ENCODE measurements at regions not wholly inside any gene's neighbourhood (a gene's known extent, or its start where the extent isn't known, plus 50 kb on each side); places are given as distances from the start of the nearest gene placed in this dataset.

DNA sequence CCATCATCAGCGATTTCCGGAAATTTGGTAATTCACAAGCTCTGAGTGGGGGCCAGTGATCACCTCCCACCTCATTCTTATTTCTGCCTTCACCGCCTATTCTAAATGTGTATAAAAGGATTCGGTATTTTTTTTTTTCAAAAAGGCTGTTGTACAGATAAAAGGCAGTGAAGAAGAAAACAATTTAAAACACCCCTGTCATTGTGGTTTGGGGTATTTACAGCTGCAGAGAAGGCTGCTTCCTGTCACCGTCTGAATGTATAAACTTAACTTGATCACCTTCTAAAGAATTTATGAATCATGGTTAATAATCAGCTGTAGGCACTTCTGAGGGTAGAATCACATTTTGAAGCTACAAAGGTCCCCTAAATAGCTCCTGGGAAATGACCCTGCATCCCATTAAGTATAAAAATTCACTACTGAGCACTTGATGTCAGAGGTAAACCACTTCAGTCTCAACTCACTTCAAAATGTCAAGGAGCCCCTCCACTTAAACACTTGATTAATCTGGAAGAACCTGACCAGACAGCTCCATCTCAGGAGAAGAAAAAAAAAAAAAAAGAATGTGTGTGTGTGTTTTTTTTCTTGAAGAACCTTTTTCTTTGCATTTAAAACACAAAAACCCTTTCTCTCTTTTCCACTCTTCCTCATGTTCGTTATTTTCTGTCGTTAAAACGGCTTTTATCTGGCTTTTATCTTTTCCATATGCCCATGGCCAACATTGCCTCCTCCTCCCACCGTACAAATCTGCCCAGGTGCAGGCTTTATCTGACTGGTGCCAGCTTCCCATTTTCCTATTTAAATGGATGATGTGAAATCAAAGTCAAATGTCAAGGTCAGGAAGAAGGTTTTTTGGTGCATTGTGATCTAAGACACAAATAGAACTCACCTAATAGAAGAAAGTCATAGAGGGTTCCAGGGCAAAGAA, 291.2 kb downstream of the IRX1 start:
- TF ChIP-seq, protein P1, sequence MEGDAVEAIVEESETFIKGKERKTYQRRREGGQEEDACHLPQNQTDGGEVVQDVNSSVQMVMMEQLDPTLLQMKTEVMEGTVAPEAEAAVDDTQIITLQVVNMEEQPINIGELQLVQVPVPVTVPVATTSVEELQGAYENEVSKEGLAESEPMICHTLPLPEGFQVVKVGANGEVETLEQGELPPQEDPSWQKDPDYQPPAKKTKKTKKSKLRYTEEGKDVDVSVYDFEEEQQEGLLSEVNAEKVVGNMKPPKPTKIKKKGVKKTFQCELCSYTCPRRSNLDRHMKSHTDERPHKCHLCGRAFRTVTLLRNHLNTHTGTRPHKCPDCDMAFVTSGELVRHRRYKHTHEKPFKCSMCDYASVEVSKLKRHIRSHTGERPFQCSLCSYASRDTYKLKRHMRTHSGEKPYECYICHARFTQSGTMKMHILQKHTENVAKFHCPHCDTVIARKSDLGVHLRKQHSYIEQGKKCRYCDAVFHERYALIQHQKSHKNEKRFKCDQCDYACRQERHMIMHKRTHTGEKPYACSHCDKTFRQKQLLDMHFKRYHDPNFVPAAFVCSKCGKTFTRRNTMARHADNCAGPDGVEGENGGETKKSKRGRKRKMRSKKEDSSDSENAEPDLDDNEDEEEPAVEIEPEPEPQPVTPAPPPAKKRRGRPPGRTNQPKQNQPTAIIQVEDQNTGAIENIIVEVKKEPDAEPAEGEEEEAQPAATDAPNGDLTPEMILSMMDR (IDR thresholded peaks at IDR 0.05; ENCODE audit: control insufficient read depth, insufficient read depth, low read depth, low read length, missing control alignments): no peak
- H3K4me3 ChIP-seq (ENCODE audit: control insufficient read depth, low read depth, low read length): no peak overlapping the region
- no peak for DNase-seq (ENCODE audit: low read depth)

DNA sequence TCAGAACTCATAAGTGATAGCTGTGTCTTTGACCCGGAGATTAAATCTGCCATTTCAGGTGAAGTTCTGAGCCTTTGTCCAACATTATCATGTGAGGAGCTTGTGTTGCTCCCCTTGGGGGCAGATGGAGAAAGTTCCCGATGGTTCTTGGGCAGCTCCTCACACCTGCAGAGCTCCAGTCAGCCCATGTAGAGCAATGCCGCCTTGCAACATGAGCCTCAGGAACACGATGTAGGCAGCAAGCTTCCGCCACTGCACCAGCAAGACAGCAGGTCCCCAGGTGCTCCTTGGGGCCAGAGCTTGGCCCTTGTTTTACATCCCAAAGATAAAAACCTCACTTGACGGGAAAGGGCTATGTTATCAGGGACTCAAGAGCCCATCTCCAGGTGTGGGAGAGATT, 292.7 kb downstream of the IRX1 start:
- no peak overlapping the region for H3K4me3 ChIP-seq (ENCODE audit: control insufficient read depth, low read depth, low read length)
- DNase-seq (ENCODE audit: low read depth): no peak
- TF ChIP-seq, protein P1 (IDR thresholded peaks at IDR 0.05; ENCODE audit: control insufficient read depth, insufficient read depth, low read depth, low read length, missing control alignments): no peak

DNA sequence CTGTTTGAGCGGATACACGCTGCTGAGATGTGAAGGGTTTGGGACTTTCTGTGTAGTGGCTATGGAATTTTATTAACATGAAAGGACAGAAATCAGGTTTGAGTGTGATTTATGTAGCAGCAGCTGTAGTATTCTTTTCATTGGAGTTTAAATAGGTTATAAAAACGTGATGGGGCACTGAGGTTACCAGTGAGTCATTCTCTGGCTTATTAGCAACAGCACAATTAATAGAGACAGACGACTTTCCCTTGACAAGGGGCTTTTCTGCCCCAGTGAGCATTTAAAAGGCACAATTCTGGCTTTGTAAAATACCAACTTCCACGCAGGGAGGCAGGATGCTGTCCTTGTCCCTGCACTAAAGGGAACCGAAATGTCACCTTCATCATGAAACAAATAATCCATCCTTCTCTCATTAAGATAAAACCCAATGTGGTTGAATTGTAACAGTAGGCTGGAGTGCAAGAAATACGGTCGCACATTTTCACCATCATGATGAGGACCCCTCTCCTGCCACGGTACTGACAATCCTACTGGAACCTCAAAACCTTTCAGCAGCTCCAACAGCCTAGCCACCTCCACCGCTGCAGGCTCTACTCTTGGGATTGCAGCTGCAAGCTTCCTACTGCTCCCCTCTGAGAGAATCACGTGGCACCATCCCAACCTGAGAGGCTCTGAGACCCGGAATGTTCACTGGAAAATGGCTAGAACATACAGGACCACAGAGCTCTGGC, 293.9 kb downstream of the IRX1 start:
- DNase-seq (ENCODE audit: low read depth): no peak
- TF ChIP-seq, protein P1 (IDR thresholded peaks at IDR 0.05; ENCODE audit: control insufficient read depth, insufficient read depth, low read depth, low read length, missing control alignments): no peak
- no peak overlapping the region for H3K4me3 ChIP-seq (ENCODE audit: control insufficient read depth, low read depth, low read length)

DNA sequence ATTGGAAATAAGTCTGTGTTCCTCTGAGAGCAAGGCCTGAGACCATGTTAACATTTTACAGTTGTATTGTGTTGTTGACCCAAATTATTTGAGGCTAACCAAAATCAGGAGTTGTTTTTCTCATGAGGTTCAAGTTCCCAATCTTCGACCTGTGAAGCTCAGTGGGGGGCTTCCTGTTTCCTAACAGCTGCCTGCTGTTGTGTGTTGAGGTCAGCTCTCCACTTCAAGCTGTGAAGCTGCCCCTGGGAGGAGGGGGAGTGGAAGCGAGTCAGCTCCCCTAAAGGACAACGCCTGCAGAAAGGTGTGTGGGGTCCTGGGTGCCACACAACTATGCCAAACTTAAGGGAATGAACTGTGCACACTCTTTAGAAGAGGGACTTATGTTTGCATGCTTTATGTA, 295.5 kb downstream of the IRX1 start:
- no peak for DNase-seq (ENCODE audit: low read depth)

DNA sequence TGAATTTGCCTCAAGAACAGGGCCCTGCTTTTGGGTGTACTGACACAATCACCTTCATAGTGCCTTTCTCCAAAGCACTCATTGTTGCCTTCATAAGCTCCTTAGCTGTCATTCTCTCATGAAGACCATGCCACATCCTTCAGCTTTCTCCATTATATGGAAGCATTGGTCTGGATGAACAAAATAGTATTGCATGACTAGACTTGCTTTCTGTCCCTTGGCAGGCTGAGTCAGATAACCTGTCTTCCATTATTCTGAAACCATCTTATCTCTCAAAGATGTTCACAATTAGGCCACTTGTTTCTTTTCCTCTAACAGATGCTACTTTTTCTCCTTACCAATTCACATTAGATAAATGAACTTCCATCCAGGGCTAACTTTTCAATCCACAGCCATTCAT, 297.9 kb downstream of the IRX1 start:
- DNase-seq (ENCODE audit: low read depth): no peak
- H3K4me3 ChIP-seq (ENCODE audit: control insufficient read depth, low read depth, low read length): no peak overlapping the region
- TF ChIP-seq, protein P1 (IDR thresholded peaks at IDR 0.05; ENCODE audit: control insufficient read depth, insufficient read depth, low read depth, low read length, missing control alignments): no peak

More for the DNA sequence above, 295.5 kb downstream of the IRX1 start:
- H3K4me3 ChIP-seq (ENCODE audit: control insufficient read depth, low read depth, low read length): no peak overlapping the region
- TF ChIP-seq, protein P1 (IDR thresholded peaks at IDR 0.05; ENCODE audit: control insufficient read depth, insufficient read depth, low read depth, low read length, missing control alignments): no peak

DNA sequence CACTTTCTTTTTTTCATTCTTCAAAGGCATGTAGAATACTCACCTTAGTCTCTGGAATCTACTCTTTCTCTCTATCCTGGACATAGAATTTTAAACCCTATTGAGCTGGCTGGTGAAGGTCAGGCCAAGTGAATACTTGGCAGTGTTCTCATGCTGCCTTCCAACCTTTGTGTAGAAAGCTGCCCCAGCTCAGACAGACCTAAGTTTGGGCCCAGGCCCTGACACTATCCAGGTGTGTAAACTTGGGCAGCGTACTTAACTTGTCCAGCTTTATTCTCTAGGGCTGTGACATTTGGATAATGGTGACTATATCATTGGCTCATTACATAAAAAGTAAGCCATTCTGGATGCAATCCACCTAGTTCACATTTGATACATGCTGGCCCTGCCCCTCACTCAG, 298.3 kb downstream of the IRX1 start:
- TF ChIP-seq, protein P1 (IDR thresholded peaks at IDR 0.05; ENCODE audit: control insufficient read depth, insufficient read depth, low read depth, low read length, missing control alignments): no peak
- no peak overlapping the region for H3K4me3 ChIP-seq (ENCODE audit: control insufficient read depth, low read depth, low read length)
- DNase-seq (ENCODE audit: low read depth): no peak

Data from AG09309 (cell line).